K562 (cell line): ENCODE measurements at regions not wholly inside any gene's neighbourhood (a gene's known extent, or its start where the extent isn't known, plus 50 kb on each side); places are given as distances from the start of the nearest gene placed in this dataset.

Source experiments
- EP300 ChIP-seq: IDR thresholded peaks from 2 replicates; pipeline ENCODE4 v1.6.1; 2012; ENCODE audit warnings: low read length, improper control_type of control experiment
- GTF2F1 ChIP-seq: IDR thresholded peaks from 2 replicates; pipeline ENCODE4 v1.6.1; 2011; ENCODE audit warnings: low read depth, low read length, improper control_type of control experiment
- HNRNPLL ChIP-seq: fragments of 200-400 bp; formaldehyde crosslinking; IDR thresholded peaks from 2 replicates; pipeline ENCODE4 v1.6.1; 2017; ENCODE audit warnings: low read length, low read depth, mild to moderate bottlenecking; ENCODE audit not compliant: poor library complexity, severe bottlenecking
- JUND ChIP-seq, 2 experiments: IDR thresholded peaks; 2 replicates in 1 of 2; 3 replicates in 1 of 2; pipeline ENCODE4 v1.6.1; 2011; ENCODE audit warnings: borderline replicate concordance in 2 of 2, low read depth in 2 of 2, low read length in 2 of 2, improper control_type of control experiment in 1 of 2, missing biosample characterization in 1 of 2, missing genetic modification characterization in 1 of 2, missing genetic modification reagents in 1 of 2
- RCOR1 ChIP-seq, 2 experiments: IDR thresholded peaks; 2 replicates each; pipeline ENCODE4 v1.6.1; 2012; ENCODE audit warnings: low read depth in 2 of 2, low read length in 2 of 2, borderline replicate concordance in 1 of 2, improper control_type of control experiment in 1 of 2
- SIN3A ChIP-seq, 2 experiments: fragments of 150-350 bp in 1 of 2; IDR thresholded peaks; 2 replicates each; pipeline ENCODE4 v1.6.1; 2011 to 2016; ENCODE audit warnings: borderline replicate concordance in 2 of 2, low read depth in 2 of 2, low read length in 2 of 2, mild to moderate bottlenecking in 2 of 2, moderate library complexity in 2 of 2; ENCODE audit not compliant: control insufficient read depth in 1 of 2
- SRSF9 ChIP-seq: fragments of 200-400 bp; formaldehyde crosslinking; IDR thresholded peaks from 2 replicates; pipeline ENCODE4 v1.6.1; 2017; ENCODE audit warnings: low read depth, low read length, borderline replicate concordance
- TCFL5 ChIP-seq: fragments of 250-450 bp; sonication (Bioruptor Pico); conservative IDR thresholded peaks from 2 replicates; pipeline ENCODE4 v1.6.1; 2021; ENCODE audit warnings: mild to moderate bottlenecking, moderate library complexity, matching md5 sums
- ZNF23 ChIP-seq: fragments of 250-450 bp; sonication (Bioruptor Pico); IDR thresholded peaks from 2 replicates; pipeline ENCODE4 v1.4.0; 2020; ENCODE audit warnings: mild to moderate bottlenecking
- TF ChIP-seq, protein P1 (sequence below), 2 experiments: fragments of 450-650 bp; formaldehyde crosslinking in 1 of 2; IDR thresholded peaks; 2 replicates each; pipeline versions ENCODE4 v1.4.0 to v1.6.1; 2014 to 2020; ENCODE audit warnings: mild to moderate bottlenecking in 2 of 2, borderline replicate concordance in 1 of 2, low read depth in 1 of 2
- TF ChIP-seq, protein P2 (sequence below), 3 experiments: IDR thresholded peaks in 2 of 3; conservative IDR thresholded peaks in 1 of 3; 2 replicates each; pipeline ENCODE4 v1.5.1; 2011 to 2012; ENCODE audit warnings: low read length in 3 of 3, mild to moderate bottlenecking in 3 of 3, control low read depth in 2 of 3, improper control_type of control experiment in 1 of 3, inconsistent platforms in 1 of 3, low read depth in 1 of 3, mixed read lengths in 1 of 3, moderate library complexity in 1 of 3; ENCODE audit not compliant: insufficient read depth in 2 of 3

DNA sequence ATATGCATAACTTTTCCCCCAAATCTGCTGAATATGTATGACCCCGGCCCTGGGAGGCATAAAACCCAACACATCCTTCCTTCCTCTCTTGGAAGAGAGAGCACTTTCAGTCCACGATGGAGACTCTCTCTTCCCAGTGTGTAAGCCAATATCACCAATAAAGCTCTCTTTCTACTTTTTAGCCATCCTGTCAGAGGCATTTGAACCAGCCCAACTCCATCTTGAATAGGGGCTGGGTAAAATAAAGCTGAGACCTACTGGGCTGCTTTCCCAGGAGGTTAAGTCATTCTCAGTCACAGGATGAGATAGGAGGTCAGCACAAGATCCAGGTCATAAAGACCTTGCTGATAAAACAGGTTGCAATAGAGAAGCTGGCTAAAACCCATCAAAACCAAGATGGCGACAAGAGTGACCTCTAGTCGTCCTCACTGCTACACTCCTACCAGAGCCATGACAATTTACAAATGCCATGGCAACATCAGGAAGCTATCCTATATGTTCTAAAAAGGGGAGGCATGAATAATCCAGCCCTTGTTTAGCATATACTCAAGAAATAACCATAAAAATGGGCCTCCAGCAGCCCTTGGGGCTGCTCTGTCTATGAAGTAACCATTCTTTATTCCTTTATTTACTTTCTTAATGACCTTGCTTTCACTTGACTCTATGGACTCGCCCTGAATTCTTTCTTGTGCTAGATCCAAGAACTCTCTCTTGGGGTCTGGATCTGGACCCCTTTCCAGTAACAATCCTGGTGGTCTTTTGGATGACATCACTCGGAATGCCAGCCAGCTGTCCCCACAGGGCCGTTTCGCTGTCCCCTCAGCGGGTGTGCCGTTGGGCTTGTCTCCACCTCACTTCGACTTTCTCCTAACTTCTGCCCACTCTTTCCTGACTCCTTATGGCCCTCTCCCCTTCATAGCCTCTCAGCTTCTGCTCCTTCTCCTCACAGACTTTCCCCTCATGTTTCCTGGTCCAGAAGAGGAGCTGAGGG, 53.4 kb upstream of the NKD1 start:
- TF ChIP-seq ZNF23 (CRISPR knock-in tag): no peak
- TF ChIP-seq, protein P1, sequence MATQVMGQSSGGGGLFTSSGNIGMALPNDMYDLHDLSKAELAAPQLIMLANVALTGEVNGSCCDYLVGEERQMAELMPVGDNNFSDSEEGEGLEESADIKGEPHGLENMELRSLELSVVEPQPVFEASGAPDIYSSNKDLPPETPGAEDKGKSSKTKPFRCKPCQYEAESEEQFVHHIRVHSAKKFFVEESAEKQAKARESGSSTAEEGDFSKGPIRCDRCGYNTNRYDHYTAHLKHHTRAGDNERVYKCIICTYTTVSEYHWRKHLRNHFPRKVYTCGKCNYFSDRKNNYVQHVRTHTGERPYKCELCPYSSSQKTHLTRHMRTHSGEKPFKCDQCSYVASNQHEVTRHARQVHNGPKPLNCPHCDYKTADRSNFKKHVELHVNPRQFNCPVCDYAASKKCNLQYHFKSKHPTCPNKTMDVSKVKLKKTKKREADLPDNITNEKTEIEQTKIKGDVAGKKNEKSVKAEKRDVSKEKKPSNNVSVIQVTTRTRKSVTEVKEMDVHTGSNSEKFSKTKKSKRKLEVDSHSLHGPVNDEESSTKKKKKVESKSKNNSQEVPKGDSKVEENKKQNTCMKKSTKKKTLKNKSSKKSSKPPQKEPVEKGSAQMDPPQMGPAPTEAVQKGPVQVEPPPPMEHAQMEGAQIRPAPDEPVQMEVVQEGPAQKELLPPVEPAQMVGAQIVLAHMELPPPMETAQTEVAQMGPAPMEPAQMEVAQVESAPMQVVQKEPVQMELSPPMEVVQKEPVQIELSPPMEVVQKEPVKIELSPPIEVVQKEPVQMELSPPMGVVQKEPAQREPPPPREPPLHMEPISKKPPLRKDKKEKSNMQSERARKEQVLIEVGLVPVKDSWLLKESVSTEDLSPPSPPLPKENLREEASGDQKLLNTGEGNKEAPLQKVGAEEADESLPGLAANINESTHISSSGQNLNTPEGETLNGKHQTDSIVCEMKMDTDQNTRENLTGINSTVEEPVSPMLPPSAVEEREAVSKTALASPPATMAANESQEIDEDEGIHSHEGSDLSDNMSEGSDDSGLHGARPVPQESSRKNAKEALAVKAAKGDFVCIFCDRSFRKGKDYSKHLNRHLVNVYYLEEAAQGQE (IDR thresholded peaks at IDR 0.05; ENCODE audit: borderline replicate concordance): no peak
- TF ChIP-seq, protein P1 (CRISPR knock-in tag; IDR thresholded peaks at IDR 0.05; ENCODE audit: low read depth): no peak
- no peak for TF ChIP-seq JUND (IDR thresholded peaks at IDR 0.05; ENCODE audit: borderline replicate concordance, low read depth, low read length)
- TF ChIP-seq JUND (tag; IDR thresholded peaks at IDR 0.05; ENCODE audit: borderline replicate concordance, low read depth, low read length): no peak
- no peak for TF ChIP-seq RCOR1 (IDR thresholded peaks at IDR 0.05; ENCODE audit: borderline replicate concordance in 1 of 2, low read depth in 2 of 2, low read length in 2 of 2)
- no peak for TF ChIP-seq SRSF9
- TF ChIP-seq TCFL5: no peak
- TF ChIP-seq, protein P2, sequence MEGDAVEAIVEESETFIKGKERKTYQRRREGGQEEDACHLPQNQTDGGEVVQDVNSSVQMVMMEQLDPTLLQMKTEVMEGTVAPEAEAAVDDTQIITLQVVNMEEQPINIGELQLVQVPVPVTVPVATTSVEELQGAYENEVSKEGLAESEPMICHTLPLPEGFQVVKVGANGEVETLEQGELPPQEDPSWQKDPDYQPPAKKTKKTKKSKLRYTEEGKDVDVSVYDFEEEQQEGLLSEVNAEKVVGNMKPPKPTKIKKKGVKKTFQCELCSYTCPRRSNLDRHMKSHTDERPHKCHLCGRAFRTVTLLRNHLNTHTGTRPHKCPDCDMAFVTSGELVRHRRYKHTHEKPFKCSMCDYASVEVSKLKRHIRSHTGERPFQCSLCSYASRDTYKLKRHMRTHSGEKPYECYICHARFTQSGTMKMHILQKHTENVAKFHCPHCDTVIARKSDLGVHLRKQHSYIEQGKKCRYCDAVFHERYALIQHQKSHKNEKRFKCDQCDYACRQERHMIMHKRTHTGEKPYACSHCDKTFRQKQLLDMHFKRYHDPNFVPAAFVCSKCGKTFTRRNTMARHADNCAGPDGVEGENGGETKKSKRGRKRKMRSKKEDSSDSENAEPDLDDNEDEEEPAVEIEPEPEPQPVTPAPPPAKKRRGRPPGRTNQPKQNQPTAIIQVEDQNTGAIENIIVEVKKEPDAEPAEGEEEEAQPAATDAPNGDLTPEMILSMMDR (IDR thresholded peaks at IDR 0.05 in 2 of 3, conservative IDR thresholded peaks at IDR 0.05 in 1 of 3; ENCODE audit: insufficient read depth in 2 of 3, low read depth in 1 of 3, low read length in 3 of 3): no peak
- TF ChIP-seq EP300: no peak
- TF ChIP-seq SIN3A (IDR thresholded peaks at IDR 0.05; ENCODE audit: borderline replicate concordance in 2 of 2, control insufficient read depth in 1 of 2, low read depth in 2 of 2, low read length in 2 of 2): no peak
- TF ChIP-seq HNRNPLL: no peak
- TF ChIP-seq GTF2F1: no peak
